HG02840 (cell line): ENCODE measurements at regions not wholly inside any gene's neighbourhood (a gene's known extent, or its start where the extent isn't known, plus 50 kb on each side); places are given as distances from the start of the nearest gene placed in this dataset.
"Not testable (repeated sequence)": the region's sequence is repeated elsewhere in the genome, so short reads cannot be mapped to it uniquely, and the experiment has no call there.

ENCODE experiments used
- ATAC-seq: cut with Tn5 transposase; IDR thresholded peaks from one replicate; pipeline ENCODE4 v1.9.1; 2021; ENCODE audit warnings: mild to moderate bottlenecking, moderate library complexity, moderate number of reproducible peaks; ENCODE audit not compliant: unreplicated experiment, low FRiP score

DNA sequence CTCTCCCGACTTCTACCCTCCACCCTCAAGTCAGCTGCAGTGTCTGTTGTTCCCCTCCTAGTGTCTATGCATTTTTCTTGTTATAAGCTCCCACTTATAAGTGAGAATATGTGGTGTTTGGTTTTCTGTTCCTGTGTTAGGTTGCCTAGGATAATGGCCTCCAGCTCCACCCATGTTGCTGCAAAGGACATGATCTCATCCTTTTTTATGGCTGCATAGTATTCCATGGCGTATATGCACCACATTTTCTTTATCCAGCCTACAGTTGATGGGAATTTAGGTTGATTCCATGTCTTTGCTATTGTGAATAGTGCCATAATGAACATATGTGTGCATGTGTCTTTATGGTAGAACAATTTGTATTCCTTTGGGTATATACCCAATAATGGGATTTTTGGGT, 80.7 kb downstream of the SPTSSA start:
- not testable (repeated sequence) for ATAC-seq

DNA sequence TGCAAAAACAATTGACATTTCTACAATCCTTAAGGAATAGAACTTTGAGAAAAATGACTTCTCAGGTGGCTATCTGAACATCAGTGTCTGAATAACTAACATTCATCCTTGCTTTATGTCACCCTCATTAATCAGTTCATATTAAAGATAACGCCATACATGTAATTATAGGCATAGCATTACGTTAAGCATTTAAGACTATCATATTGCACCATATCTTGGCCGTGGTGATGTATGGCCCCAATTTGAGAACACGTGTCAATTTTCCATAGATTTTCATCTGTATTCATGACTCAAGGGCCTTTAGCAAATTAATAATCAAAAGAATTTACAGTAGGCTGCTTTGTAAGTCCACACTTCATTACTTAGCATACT, 81.6 kb downstream of the SPTSSA start:
- ATAC-seq = no peak

DNA sequence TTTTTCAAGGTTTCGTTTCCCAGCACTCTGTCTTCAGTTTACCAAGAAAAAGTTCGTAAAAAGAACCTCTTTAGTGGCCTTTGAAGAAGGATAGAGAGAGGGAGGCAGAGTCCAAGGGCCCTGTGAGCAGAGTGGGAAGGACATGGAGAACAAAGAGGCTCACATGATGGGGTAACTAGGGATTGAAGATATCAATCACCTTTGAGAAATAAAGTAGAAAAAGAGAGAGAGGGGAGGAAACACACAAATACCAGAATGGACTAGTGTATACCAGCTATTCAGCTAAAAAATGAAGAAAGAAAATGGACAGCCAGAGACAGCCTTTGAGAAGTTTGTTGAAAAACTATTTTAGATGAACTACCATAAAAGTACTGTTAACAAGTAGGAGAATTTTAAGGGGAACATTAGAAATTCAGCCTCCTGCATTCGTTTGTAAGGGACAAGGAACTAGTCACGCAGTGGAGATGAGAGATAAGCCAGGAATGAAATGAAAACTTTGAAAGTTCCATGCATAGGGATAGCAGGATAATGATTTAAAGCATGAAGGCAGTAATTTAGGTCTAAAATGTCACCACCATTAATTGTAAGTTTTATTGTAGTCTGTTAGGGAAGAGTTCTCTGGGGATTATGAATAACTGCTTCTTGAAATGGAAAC, 82.1 kb downstream of the SPTSSA start:
- ATAC-seq = no peak

DNA sequence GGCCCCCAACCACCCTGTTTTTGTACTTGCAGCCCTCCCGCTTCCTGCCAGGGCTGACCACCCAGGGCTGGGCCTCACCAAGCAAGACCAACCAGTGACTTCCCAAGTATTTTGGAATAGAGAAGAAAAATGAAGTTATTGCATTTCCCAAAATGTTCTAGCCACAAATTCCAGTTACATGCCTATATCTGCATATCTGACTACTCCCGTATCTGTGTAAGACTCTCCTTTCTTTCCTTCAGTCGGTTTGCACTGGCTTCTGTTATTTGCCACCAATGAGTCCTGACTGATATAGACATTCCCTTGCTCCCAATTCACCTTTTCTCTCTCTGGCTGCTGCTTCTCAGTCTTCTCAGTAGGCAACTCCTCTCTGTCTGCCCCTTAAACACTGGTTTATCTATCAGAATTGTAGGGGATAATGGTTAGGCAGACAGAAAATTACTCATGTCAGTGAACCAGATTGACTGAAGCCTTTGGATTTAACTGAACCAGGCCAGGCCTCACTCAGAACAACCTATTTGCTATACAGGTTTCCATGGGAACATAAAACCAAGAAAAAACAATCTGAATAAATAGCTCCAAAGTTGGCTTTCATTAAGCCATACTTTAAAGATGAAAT, 85.3 kb downstream of the SPTSSA start:
- ATAC-seq = no peak

DNA sequence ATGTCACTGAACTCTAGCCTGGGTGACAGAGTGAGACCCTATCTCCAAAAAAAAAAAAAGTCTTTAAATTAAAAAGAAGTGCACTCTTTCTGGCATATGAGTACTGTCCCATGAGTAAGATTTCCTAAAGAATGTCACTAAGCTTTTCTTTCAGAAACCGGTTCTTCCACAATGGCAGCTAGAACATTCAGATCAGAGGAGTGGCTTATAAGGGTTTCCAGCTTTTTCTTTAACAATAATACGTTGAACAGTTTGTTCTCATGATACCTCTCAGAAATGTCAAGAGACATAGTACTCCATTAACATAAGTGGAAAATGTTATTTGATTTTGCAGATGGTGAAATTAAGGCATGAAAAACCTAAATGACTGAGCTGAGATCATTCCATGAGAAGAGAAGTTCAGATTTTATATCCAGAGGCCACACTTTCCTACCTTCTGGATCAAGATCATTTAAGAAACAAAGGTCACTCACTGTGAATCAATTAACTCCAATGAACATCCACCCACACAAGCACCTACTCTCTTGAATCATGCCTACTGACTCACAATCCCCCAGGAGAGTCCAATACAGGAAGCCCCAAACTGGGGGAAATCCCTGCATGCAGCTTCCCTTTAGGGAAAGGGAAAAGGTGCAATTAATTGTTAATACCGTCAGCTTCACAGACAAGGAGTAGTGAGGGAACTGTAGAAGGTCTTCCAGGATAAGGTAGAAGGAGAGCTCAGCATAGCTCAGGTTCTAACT, 86.9 kb downstream of the SPTSSA start:
- no peak for ATAC-seq

DNA sequence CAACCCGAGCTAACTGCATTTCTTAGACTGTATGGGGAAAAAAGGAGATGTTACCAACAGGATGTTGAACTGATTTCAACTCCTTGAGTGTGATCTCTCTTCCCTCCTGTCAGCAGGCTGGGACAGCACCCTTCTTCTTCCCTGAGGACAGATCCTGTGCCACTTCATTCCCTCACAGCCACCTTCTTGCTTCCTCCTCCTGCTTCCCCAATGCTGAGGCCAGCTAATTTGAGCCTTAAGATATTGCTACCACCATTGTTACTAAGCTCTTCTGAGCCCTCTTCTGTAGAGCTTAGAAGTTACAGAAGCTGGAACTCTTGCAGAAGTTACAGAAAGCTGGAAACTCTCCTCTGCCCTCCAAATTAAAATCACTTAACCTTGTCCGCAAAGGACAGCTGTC, 88.8 kb downstream of the SPTSSA start:
- ATAC-seq = no peak

DNA sequence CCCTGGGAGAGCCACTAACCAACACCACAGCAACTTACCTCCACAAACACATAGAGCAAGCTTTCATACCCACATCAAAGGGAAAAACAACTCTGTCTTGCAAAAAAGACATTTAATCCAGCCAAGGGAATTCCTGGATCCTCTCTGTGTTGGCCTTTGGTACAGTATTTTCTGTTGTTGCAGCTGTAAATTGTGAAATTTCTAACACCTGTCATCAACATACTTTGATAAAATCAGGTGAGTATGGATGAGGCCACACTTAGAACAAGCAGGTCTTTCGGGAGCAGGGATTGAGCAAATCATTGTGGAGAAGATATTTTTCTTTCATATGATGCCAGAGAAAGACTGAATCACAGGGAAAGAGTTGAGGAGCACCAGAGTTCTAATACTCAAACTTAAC, 89.3 kb downstream of the SPTSSA start:
- ATAC-seq = no peak

DNA sequence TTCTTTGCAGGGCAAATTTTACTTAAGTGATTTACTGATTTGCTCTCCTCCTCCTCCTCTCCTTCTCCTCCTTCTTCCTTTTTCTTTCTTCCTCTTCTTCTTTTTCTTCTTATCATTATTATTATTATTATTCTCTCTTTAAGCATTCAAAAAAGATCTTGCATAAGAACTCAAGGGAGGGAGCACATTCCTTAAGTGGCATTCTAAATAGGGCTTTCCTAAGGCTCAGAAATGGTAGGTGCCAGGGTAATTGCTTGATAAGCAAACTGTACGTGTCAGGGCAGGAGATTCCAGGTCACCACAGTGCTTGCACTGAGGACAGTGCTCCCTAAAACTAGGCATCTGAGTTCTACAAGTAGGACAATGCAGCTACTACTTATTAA, 92.4 kb downstream of the SPTSSA start:
- no peak for ATAC-seq

DNA sequence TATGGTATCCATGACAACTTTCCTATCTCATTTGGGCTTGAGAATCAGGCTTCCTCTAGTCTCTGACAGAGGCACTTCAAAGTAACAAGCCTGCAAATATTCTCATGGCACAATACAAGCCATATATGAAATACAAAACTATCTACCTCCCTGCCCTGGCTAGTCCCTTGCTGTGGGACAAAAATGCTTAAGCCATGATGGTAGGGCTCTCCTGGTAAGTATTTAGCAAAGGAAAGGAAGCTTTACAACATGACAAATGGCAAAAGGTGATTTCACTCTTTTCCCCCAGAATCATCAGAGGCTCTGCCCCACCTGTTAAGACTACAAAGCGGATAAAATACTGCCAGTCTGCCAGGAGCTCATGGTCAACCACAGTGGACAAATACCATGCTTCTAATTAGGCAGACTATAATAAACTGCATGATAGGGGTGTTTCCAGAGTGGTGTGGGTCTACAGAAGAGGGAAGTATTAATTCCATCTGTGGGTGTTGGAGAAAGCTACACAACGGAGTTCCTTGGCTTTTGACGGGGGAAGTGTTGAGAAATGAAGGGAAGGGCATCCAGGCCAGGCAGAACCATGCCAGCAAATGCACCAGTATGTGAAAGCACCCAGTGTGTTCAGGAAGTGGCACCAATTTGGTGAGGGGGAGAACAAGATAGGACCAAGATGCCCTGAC, 92.9 kb downstream of the SPTSSA start:
- no peak for ATAC-seq

DNA sequence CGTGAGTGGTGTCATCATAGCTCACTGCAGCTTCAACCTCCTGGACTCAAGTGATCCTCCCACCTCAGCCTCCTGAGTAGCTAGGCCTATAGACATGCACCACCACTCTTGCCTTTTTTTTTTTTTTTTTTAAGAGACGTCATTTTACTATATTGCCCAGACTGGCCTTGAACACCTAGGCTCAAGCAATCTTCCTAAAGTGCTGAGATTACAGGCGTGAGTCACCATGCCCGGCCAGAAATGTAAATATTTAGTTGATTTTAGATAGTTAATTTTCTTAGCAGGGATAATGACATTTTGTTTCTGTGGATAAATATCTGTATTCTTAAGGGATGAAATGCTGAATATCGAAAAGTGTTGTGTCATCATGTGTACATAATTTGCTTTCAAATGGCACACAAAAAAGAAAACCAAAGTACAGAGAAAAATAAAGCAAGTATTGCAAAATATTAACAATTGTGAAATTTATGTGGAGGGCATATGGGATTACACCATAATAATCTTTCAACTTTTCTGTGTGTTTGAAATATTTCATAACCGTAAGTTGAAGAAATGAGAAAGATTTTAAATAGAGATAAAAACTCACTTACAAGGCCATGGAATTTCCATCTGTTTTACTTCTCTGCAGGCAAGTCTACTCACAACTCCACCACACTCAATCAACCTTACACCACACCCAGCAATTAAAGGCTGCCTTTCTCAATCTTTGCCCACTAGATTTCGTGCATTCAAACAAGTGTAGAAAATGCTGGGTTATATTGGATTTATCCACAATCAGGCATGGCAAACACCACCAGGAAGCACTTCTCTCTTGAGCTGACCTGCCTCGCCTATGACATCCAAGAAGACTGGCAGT, 93.7 kb downstream of the SPTSSA start:
- no peak for ATAC-seq

DNA sequence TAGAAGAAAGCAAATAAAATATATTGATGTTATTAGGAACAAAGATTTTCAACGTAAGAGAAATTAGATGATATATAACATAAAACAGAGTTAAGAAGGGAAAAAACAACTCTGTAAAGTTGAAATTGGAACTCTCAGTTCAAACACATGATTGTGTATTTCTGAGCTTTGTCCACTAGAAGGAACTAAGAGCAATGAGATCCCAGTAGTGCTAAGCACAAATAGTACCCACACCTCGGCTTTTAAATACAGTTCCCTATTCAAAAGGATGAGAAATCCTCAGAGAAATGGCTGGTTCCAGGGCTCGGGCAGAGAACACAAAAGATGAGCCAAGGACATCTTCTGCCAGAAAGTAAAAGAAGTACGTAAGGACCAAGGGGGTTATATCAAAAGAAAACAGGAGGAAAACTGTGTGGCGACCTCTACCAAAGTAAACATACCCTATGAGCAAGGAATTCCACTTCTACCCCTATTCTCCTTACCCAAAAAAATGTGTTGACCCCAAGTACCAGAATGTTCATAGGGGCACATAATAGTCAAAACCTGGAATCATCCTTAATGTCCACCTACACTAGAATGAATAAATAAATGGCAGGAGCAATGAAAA, 96.6 kb downstream of the SPTSSA start:
- ATAC-seq = no peak

DNA sequence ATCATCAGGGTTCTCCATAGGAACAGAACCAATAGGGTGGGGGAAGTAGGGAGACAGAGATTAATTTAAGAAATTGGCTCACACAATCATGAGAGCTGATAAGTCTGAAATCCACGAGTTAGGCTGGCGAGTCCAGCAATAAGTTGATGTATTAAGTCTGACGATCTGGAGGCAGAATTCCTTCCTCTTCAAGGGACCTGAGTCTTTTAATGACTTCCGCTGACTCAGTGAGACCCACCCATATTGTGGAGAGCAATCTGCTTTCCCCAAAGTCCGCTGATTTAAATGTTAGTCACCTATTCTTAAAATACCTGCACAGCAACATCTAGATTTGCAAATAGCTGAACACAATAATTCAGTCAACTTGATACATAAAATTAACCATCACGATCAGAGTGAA, 97.8 kb downstream of the SPTSSA start:
- ATAC-seq = no peak

DNA sequence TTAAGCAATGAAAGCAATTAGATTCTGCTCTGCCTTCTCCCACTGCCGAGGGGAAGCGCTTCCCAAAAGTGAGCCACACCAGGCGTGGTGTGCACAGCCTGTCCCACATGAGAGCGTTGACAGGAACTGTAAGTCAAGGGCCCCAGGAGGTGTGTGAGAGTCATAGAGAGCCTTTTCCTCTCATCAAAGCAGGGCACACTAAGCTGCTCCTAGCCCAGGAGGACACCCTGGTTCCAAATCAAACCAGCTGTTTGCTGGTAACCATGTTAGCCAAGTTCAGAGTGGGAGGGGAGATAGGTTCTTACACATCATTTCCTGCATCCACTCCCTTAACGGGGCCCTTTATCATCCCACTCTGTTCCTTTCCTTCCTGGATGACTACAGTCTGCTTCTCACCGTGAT, 98.3 kb downstream of the SPTSSA start:
- no peak for ATAC-seq

DNA sequence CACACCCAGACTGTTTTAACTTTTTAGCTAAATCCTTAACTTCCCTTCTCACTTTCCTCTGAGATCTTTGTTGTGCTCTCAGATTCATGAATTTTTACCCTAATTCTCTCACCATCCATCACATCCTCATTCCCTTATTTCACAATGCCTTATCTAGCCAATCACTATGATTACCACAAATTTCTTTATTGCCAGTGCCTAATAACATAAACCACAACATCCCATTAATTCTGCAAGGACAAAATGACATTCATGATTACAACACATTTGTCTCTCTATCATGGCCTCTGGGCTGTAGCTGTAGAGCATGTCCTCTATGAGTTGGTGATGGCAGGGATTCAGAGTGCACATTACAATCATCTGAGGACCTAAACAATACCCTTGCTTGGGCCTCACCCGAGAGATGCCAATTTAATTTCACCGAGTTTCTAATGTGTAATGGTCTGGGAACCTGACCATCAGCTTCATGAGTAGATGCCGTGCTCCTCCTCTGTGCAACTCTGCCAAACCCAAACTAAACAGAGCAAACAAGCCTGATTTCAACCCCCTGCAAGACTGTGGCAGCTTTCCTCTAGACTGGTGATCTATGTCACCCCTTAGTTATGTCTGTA, 99.3 kb downstream of the SPTSSA start:
- no peak for ATAC-seq

DNA sequence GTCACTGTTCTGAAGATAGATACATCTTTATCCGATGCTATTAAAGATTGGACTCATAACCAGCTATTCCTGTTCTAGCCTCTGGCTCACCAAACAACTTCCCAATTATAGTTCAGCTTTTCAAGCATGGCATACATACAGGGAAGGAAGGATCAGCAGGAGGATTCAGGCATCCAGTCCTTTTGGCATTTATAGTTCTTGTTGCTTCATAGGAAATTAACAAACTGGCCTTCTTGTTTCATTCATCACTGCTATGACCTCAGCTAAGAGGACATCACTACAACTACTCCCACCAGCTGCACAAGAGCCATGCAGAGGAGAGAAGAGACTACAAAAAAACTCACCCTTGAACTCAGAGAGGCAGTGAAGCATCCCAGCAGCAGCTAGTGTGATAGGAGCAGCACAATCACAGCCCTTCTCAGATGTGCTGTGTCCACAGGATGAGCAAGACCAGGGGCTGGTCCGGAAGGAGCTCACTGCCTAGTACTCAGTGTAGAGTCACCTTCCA, 100.5 kb downstream of the SPTSSA start:
- no peak for ATAC-seq

DNA sequence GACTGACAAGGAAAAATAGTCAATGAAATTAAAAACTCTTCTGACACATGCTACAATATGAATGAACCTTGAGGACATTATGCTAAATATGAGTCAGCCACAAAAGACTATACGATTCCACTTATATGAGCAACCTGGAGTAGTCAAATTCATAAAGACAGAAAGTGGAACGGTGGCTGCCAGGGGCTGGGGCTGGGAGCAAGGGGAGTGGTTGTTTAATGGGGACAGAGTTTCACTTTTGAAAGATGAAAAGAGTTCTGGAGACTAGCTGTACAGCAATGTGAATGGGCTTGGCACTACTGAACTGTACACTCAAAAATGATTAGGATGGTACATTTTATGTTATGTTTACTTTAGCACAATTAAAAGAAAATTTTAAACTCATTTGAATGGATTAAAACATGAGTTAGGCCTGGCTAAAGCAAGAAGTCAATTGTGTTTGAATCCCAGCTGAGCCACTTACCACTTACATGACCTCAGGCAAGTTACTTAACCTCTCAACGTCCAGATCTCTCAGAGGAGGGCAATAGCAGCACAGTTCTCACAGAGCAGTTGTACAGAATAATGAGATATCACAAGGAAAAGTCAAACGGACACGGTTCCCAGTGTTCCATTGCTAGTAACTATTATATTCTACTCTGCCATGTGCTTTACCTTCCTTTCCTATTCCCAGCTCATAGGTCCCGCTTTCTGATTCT, 102.5 kb downstream of the SPTSSA start:
- no peak for ATAC-seq

DNA sequence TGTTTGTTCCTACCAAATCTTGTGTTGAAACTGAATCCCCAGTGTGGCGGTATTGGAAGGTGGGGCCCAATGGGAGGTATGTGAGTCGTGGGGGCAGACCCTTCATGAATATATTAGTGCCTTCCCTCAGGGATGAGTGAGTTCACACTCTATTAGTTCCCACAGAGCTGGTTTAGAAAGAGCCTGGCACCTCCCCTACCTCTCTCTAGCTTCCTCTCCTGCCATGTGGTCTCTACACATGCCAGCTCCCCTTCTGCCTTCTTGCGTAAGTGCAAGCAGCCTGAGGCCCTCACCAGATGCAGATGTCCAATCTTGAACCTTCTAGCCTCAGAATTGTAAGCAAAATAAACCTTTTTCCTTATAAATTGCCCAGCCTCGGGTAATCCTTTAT, 105.8 kb downstream of the SPTSSA start:
- ATAC-seq = no peak

DNA sequence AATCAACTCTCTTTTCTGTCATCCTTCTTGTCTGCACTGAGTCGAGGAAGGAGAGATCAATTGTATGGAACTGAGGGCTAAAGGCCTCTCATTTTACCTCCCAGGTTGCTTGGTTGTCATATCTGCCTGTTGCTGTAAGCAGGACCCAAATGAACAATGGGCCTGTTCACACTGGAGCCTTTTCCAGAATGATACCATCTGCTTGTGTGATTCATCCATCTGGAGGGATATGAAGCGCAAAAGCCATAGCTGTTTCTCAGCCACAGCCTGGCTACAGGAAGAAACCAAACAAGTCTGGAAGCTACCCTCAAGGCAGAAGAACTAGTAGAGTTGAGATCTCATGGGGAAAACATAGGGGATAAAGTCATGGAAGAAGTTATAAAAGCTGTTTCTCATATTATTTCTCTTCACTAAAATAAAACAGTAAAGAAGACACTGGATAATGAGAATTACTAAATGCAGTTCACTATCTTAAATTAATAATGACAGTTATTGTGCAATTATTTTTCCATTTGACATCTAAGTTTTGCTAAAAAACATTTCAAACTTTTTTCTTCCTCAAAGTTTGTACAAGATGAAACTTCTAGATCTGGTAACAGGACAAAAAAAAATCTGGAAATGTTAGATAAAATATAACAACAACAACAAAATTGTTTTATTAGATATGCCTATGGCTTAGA, 106.3 kb downstream of the SPTSSA start:
- ATAC-seq = no peak
